ENCODE measurements at regions not wholly inside any gene's neighbourhood (a gene's known extent, or its start where the extent isn't known, plus 50 kb on each side); places are given as distances from the start of the nearest gene placed in this dataset.

DNA sequence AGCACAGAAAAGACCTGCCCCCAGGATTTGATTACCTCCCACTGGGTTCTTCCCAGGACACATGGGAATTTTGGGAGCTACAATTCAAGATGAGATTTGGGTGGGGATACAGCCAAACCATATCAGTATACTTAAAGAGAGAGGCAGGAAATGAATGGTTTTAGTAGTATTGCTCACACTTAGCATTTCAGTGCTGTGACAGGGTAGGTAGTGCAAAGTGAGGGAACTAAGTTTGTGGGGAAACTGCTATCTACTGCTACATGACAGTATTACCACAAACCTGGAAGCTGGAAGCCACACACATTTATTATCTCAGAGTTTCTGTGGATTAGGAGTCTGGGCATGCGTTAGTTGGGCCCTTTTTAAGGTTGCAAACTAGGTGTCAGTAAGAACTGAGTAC, 450.7 kb downstream of the LPIN1 start:
- TF ChIP-seq SUZ12 (IDR thresholded peaks at IDR 0.05; ENCODE audit: extremely low read depth, insufficient read depth, insufficient read length) (no peak), YY1 (IDR thresholded peaks at IDR 0.05; ENCODE audit: insufficient read depth, insufficient read length) (no peak)
